HFFc6 (cell line): ENCODE measurements at regions not wholly inside any gene's neighbourhood (a gene's known extent, or its start where the extent isn't known, plus 50 kb on each side); places are given as distances from the start of the nearest gene placed in this dataset.

Experiments used
- DNase-seq: peaks from one replicate; pipeline ENCODE4 v3.0.0-alpha.2; 2018
- H3K27ac Mint-ChIP-seq: 2 replicates; pipeline ENCODE4 v1.8.0; 2020; ENCODE audit warnings: mild to moderate bottlenecking, mixed read lengths
- H3K27me3 Mint-ChIP-seq: 2 replicates; pipeline ENCODE4 v1.8.0; 2021; ENCODE audit warnings: mild to moderate bottlenecking, moderate library complexity, mixed read lengths; ENCODE audit not compliant: insufficient read depth
- H3K36me3 Mint-ChIP-seq: 2 replicates; pipeline ENCODE4 v1.8.0; 2021; ENCODE audit warnings: low read depth, mixed read lengths
- H3K4me1 Mint-ChIP-seq: 2 replicates; pipeline ENCODE4 v1.8.0; 2020; ENCODE audit warnings: low read depth, mixed read lengths
- H3K4me3 Mint-ChIP-seq: 2 replicates; pipeline ENCODE4 v1.8.0; 2020; ENCODE audit warnings: mild to moderate bottlenecking, moderate library complexity, mixed read lengths
- H3K9me3 Mint-ChIP-seq: 2 replicates; pipeline ENCODE4 v1.8.0; 2020; ENCODE audit warnings: mild to moderate bottlenecking, mixed read lengths
- CTCF ChIP-seq: fragments of 200-600 bp; sonication (generic); IDR thresholded peaks from 2 replicates; pipeline ENCODE4 v1.5.0; 2021; ENCODE audit warnings: antibody characterized with exemption, mild to moderate bottlenecking

DNA sequence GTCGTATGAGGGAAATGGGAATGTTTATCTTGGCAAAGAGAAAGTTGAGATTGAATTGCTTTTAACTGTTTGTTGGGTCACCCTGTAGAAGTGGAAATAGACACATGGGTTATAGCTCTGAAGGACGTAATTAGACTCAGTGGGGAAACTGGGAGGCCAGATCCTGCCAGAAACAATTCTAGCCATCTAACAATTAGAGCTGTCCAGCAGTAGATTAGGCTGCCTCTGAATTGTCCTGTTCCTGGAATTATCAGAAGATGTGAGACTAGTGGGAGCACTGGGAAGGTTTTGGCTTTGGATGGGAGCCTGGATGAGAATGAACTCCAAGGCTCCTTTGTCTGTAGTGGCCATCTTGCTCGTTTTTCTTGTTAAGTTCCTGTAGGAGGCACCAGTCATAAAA, 61.9 kb upstream of the IGFBP7 start:
- Mint-ChIP-seq H3K27ac (no peak overlapping the region), H3K4me1 (no peaks in the 10 kb centered on the region), H3K4me3 (no peak overlapping the region), H3K36me3 (no peaks in the 10 kb centered on the region), H3K9me3 (no peaks in the 10 kb centered on the region), H3K27me3 (peaks cover 10% of the 10 kb centered on the region)
- no peak for DNase-seq
- TF ChIP-seq CTCF, result no peak

DNA sequence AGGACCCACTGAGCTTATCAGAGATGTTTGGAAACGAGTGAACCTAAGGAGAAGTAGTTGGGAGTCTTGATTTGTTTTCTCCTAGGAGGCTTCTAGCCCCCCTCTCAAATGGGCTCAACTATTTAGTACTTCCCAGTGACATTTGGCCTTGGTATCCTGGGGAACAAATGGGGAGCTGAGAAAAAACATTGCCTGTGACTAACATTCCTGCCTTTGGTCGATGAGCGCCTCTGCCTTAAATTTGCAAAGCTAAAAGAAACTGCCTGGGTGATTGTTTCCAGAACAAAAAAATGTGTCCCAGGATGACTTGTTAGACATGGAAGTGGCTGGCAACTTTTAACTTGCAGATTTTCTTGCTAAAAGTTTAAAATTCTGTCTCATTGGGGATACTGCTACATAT, 58.8 kb upstream of the IGFBP7 start:
- Mint-ChIP-seq H3K27ac (no peak overlapping the region), H3K9me3 (no peaks in the 10 kb centered on the region), H3K4me3 (no peak overlapping the region), H3K4me1 (peaks cover 7% of the 10 kb centered on the region), H3K27me3 (peaks cover 26% of the 10 kb centered on the region), H3K36me3 (no peaks in the 10 kb centered on the region)
- DNase-seq, result no peak
- TF ChIP-seq CTCF, result no peak

DNA sequence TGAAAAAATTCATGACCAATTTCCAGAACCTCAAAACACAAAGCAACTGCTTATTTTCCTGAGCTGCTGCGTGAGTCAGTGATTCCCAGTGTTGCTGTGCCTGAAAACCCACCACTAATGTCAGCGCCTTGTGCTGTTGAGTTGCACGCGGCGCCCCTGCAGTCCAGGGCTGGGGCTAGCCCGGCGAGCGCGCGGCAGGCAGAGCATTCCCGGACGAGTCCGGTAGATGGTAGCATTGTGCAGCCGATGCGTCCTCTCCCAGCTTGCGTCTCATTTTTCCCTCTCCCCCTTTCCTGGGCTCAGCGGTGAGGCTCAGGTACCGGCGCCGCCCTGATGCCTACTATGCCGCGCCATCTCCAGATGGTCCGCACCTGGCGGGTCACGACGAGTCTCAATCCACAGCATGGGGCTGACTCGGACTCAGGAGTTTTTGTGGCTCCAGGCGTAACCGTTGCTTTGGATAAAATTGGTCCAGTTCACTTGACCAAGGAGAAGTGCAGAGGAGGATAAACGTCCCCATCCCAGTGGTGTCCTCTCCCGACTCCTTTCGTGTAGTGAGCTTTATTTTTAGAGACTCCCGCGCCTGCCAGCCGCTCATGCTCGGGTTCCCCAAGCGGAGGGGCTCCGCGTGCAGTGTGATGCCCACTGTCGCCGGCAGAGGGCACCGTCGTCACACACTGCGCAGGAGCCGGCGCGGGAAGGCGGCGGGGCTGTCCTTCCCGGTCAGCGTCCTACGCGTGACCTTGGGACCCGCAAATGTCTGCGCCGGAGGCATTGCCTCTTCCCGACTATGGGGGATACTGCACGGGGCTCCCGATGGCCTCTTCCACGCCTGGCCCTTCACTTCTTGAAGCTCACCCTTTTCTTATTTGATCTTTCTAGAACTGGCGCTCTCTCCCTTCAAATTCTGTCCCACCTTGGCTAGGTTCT, 53.6 kb upstream of the IGFBP7 start:
- H3K4me1 Mint-ChIP-seq, result peaks cover 37% of the 10 kb centered on the region
- TF ChIP-seq CTCF, result peak; percentile 95
- DNase-seq, result peak; percentile 74
- H3K27ac Mint-ChIP-seq, result peak overlapping the region; percentile 78
- H3K27me3 Mint-ChIP-seq, result peaks cover 21% of the 10 kb centered on the region
- peak overlapping the region; percentile 93 for H3K4me3 Mint-ChIP-seq
- H3K9me3 Mint-ChIP-seq, result no peaks in the 10 kb centered on the region
- no peaks in the 10 kb centered on the region for H3K36me3 Mint-ChIP-seq

DNA sequence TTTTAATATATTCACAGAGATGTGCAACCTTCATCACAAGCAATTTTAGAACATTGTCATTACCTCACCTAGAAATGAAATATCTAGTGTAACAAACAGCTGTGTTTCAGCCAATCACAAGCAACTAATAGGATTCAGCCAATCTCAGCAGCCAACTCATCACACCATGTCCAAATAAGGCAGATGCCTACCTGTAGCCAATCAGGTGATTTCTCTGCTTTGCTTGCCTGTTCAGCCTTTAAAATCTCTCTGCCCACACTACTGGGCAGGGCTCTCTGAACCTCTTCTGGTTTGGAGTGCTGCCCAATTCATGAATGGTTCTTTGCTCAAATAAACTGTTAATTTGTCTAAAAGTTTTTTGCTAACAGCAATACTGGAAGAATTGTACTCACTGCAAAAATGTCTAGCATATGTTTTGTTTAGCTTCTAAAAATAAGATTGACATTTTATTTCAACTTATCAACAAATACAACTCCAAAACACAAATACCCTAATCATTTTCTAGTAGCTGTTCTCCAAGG, 52.4 kb upstream of the IGFBP7 start:
- Mint-ChIP-seq H3K4me3 (no peak overlapping the region), H3K36me3 (no peaks in the 10 kb centered on the region)

More for the DNA sequence above, 52.4 kb upstream of the IGFBP7 start:
- Mint-ChIP-seq H3K27me3 (peaks cover 19% of the 10 kb centered on the region), H3K9me3 (no peaks in the 10 kb centered on the region), H3K4me1 (peaks cover 40% of the 10 kb centered on the region), H3K27ac (no peak overlapping the region)
- DNase-seq, result no peak
- no peak for TF ChIP-seq CTCF
